GM21423 (cell line): ENCODE measurements at regions not wholly inside any gene's neighbourhood (a gene's known extent, or its start where the extent isn't known, plus 50 kb on each side); places are given as distances from the start of the nearest gene placed in this dataset.

Experiments
- ATAC-seq: cut with Tn5 transposase; IDR thresholded peaks from one replicate; pipeline ENCODE4 v1.9.1; 2021; ENCODE audit warnings: mild to moderate bottlenecking, moderate library complexity; ENCODE audit not compliant: unreplicated experiment

GRCh38 chr3:110375751-110376518 is 695.7 kb upstream of the NECTIN3 start:
- ATAC-seq = no peak

- no peak for ATAC-seq
Observed at GRCh38 chr3:110378481-110378880, 693.1 kb upstream of the NECTIN3 start.

GRCh38 chr3:110381992-110382391 is 689.6 kb upstream of the NECTIN3 start:
- ATAC-seq = no peak

- no peak for ATAC-seq
Observed at GRCh38 chr3:110383356-110383755, 688.3 kb upstream of the NECTIN3 start.

- ATAC-seq = no peak
Observed at GRCh38 chr3:110384601-110385000, 687.0 kb upstream of the NECTIN3 start.

GRCh38 chr3:110389005-110389404 is 682.6 kb upstream of the NECTIN3 start:
- no peak for ATAC-seq

GRCh38 chr3:110390372-110390771 is 681.2 kb upstream of the NECTIN3 start:
- ATAC-seq = no peak

- ATAC-seq = no peak
Observed at GRCh38 chr3:110391042-110391441, 680.6 kb upstream of the NECTIN3 start.

- no peak for ATAC-seq
Observed at GRCh38 chr3:110391640-110392395, 679.8 kb upstream of the NECTIN3 start.

- no peak for ATAC-seq
Observed at GRCh38 chr3:110393941-110394340, 677.7 kb upstream of the NECTIN3 start.

GRCh38 chr3:110397115-110397514 is 674.5 kb upstream of the NECTIN3 start:
- no peak for ATAC-seq

GRCh38 chr3:110400315-110400714 is 671.3 kb upstream of the NECTIN3 start:
- ATAC-seq = no peak

GRCh38 chr3:110405830-110406585 is 665.6 kb upstream of the NECTIN3 start:
- no peak for ATAC-seq

GRCh38 chr3:110413266-110413665 is 658.4 kb upstream of the NECTIN3 start:
- no peak for ATAC-seq

GRCh38 chr3:110413807-110414748 is 657.5 kb upstream of the NECTIN3 start:
- ATAC-seq = no peak

GRCh38 chr3:110414855-110415254 is 656.8 kb upstream of the NECTIN3 start:
- no peak for ATAC-seq

GRCh38 chr3:110419096-110419495 is 652.5 kb upstream of the NECTIN3 start:
- no peak for ATAC-seq

GRCh38 chr3:110419601-110420000 is 652.0 kb upstream of the NECTIN3 start:
- no peak for ATAC-seq

GRCh38 chr3:110420158-110420641 is 651.4 kb upstream of the NECTIN3 start:
- no peak for ATAC-seq

GRCh38 chr3:110423276-110423675 is 648.3 kb upstream of the NECTIN3 start:
- ATAC-seq = no peak
